ENCODE measurements at regions not wholly inside any gene's neighbourhood (a gene's known extent, or its start where the extent isn't known, plus 50 kb on each side); places are given as distances from the start of the nearest gene placed in this dataset.

DNA sequence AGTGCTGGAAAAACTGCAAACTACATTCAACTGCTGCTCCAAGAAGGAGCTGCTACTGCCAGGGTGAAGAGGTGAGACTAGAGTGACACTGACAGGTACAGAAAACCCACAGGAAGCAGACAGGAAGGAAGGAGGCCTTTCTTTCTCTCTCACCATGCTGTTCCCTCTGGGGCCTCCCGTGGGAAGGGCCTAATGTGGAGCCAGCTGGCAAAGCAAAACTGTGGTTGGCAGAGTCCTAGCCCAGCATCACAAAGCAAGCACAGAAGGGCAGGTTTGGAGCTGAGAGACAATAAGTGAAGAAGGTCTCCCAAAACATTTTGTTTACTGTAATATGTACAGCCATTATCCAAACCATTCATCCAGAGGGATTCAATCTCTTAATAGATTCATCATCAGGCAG, 122.5 kb upstream of the MAX start:
- no peak for TF ChIP-seq ZNF331 (CRISPR knock-in tag; IDR thresholded peaks at IDR 0.05; ENCODE audit: low read depth)
- no peak for TF ChIP-seq EZH2 (IDR thresholded peaks at IDR 0.05; ENCODE audit: low read depth, unreplicated experiment)
- TF ChIP-seq, protein P1, sequence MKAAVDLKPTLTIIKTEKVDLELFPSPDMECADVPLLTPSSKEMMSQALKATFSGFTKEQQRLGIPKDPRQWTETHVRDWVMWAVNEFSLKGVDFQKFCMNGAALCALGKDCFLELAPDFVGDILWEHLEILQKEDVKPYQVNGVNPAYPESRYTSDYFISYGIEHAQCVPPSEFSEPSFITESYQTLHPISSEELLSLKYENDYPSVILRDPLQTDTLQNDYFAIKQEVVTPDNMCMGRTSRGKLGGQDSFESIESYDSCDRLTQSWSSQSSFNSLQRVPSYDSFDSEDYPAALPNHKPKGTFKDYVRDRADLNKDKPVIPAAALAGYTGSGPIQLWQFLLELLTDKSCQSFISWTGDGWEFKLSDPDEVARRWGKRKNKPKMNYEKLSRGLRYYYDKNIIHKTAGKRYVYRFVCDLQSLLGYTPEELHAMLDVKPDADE (IDR thresholded peaks at IDR 0.05) = no peak
- TF ChIP-seq, protein P2, sequence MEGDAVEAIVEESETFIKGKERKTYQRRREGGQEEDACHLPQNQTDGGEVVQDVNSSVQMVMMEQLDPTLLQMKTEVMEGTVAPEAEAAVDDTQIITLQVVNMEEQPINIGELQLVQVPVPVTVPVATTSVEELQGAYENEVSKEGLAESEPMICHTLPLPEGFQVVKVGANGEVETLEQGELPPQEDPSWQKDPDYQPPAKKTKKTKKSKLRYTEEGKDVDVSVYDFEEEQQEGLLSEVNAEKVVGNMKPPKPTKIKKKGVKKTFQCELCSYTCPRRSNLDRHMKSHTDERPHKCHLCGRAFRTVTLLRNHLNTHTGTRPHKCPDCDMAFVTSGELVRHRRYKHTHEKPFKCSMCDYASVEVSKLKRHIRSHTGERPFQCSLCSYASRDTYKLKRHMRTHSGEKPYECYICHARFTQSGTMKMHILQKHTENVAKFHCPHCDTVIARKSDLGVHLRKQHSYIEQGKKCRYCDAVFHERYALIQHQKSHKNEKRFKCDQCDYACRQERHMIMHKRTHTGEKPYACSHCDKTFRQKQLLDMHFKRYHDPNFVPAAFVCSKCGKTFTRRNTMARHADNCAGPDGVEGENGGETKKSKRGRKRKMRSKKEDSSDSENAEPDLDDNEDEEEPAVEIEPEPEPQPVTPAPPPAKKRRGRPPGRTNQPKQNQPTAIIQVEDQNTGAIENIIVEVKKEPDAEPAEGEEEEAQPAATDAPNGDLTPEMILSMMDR (conservative IDR thresholded peaks at IDR 0.05; ENCODE audit: low read depth in 2 of 2) = no peak
- TF ChIP-seq POLR2AphosphoS5 (IDR thresholded peaks at IDR 0.05; ENCODE audit: low read depth) = no peak

All from GM23338 (cell line).